IMR-90 (cell line): ENCODE measurements at regions not wholly inside any gene's neighbourhood (a gene's known extent, or its start where the extent isn't known, plus 50 kb on each side); places are given as distances from the start of the nearest gene placed in this dataset.

ENCODE experiments used
- ATAC-seq: fragments of 200-7000 bp; cut with Tn5 transposase; 2 replicates; pipeline ENCODE4 v1.9.1; 2020; ENCODE audit warnings: low read depth, mild to moderate bottlenecking, moderate library complexity
- BruUV-seq: library from RNA; stranded (reverse); fragments of 400-500 nt; replicated peaks from 2 replicates; lab custom pipeline; 2021; lab: Mats Ljungman, UMichigan
- CTCF ChIA-PET: fragments of 300-600 bp; formaldehyde crosslinking; extraction: SDS; loops from one replicate; lab custom pipeline; 2021; ENCODE audit warnings: antibody characterized with exemption; lab: Yijun Ruan, JAX
- POLR2A ChIA-PET: fragments of 300-600 bp; sonication (Branson Sonifier 250); formaldehyde crosslinking; loops from one replicate; lab custom pipeline; 2022; ENCODE audit warnings: antibody characterized with exemption; ENCODE audit not compliant: unreplicated experiment; lab: Charles Lee
- DNase-seq: peaks from one replicate; pipeline ENCODE4 v3.0.0; 2013
- H2AFZ ChIP-seq: replicated peaks from 2 replicates; pipeline ENCODE3; 2013; ENCODE audit warnings: low read length, mild to moderate bottlenecking; ENCODE audit not compliant: poor library complexity
- H2AK5ac ChIP-seq: 2 replicates; pipeline ENCODE4 v1.6.1; 2013; ENCODE audit warnings: low read depth, low read length, inconsistent platforms
- H2AK9ac ChIP-seq: replicated peaks from 2 replicates; pipeline ENCODE3; 2013; ENCODE audit warnings: mild to moderate bottlenecking, low read depth, low read length, moderate library complexity; ENCODE audit not compliant: poor library complexity
- H2BK120ac ChIP-seq: 2 replicates; pipeline ENCODE4 v1.6.1; 2013; ENCODE audit warnings: low read depth, low read length, inconsistent platforms
- H2BK15ac ChIP-seq: 3 replicates; pipeline ENCODE4 v1.6.1; 2013; ENCODE audit warnings: low read depth, low read length, inconsistent platforms
- H2BK20ac ChIP-seq: 2 replicates; pipeline ENCODE4 v1.6.1; 2013; ENCODE audit warnings: low read depth, mild to moderate bottlenecking, inconsistent platforms, low read length, moderate library complexity
- H2BK5ac ChIP-seq: 2 replicates; pipeline ENCODE4 v1.6.1; 2013; ENCODE audit warnings: mild to moderate bottlenecking, low read depth, low read length, inconsistent platforms; ENCODE audit not compliant: poor library complexity, severe bottlenecking
- H3K14ac ChIP-seq: replicated peaks from 2 replicates; pipeline ENCODE4 v1.6.1; 2013; ENCODE audit warnings: low read depth, low read length, inconsistent platforms
- H3K18ac ChIP-seq: 2 replicates; pipeline ENCODE4 v1.6.1; 2013; ENCODE audit warnings: low read depth, low read length, control low read depth
- H3K23ac ChIP-seq: 2 replicates; pipeline ENCODE4 v1.6.1; 2013; ENCODE audit warnings: low read depth, low read length, inconsistent platforms
- H3K27ac ChIP-seq: 2 replicates; pipeline ENCODE4 v1.5.1; 2013; ENCODE audit warnings: mild to moderate bottlenecking, control low read depth, low read length; ENCODE audit not compliant: insufficient read depth
- H3K27me3 ChIP-seq: 2 replicates; pipeline ENCODE4 v1.6.1; 2013; ENCODE audit warnings: low read length; ENCODE audit not compliant: control insufficient read depth, insufficient read depth
- H3K36me3 ChIP-seq: 2 replicates; pipeline ENCODE4 v1.6.1; 2013; ENCODE audit warnings: low read length, mixed read lengths; ENCODE audit not compliant: control insufficient read depth, insufficient read depth
- H3K4ac ChIP-seq: 2 replicates; pipeline ENCODE4 v1.6.1; 2013; ENCODE audit warnings: low read depth, low read length, inconsistent platforms
- H3K4me1 ChIP-seq: 2 replicates; pipeline ENCODE4 v1.6.1; 2013; ENCODE audit warnings: low read length, mixed read lengths; ENCODE audit not compliant: control insufficient read depth, insufficient read depth
- H3K4me2 ChIP-seq: 2 replicates; pipeline ENCODE4 v1.6.1; 2013; ENCODE audit warnings: low read depth, mild to moderate bottlenecking, control low read depth, low read length, moderate library complexity
- H3K4me3 ChIP-seq: 2 replicates; pipeline ENCODE4 v1.5.1; 2013; ENCODE audit warnings: low read depth, mild to moderate bottlenecking, control low read depth, low read length, moderate library complexity; ENCODE audit not compliant: insufficient read depth
- H3K56ac ChIP-seq: 2 replicates; pipeline ENCODE4 v1.6.1; 2013; ENCODE audit warnings: low read length, inconsistent platforms; ENCODE audit not compliant: insufficient read depth; ENCODE audit errors: extremely low read depth
- H3K79me1 ChIP-seq, 2 experiments: 2 replicates each; pipeline ENCODE4 v1.6.1; 2013; ENCODE audit warnings: low read length in 2 of 2, inconsistent platforms in 1 of 2, low read depth in 1 of 2
- H3K9ac ChIP-seq: 2 replicates; pipeline ENCODE4 v1.6.1; 2013; ENCODE audit warnings: low read depth, low read length, control low read depth
- H3K9me1 ChIP-seq: 2 replicates; pipeline ENCODE4 v1.6.1; 2013; ENCODE audit warnings: low read length, inconsistent platforms; ENCODE audit not compliant: insufficient read depth
- H3K9me3 ChIP-seq: 2 replicates; pipeline ENCODE4 v1.6.1; 2013; ENCODE audit warnings: low read length; ENCODE audit not compliant: control insufficient read depth, insufficient read depth
- H4K20me1 ChIP-seq: 2 replicates; pipeline ENCODE4 v1.6.1; 2013; ENCODE audit warnings: low read length, inconsistent platforms; ENCODE audit not compliant: insufficient read depth
- H4K5ac ChIP-seq: 2 replicates; pipeline ENCODE4 v1.6.1; 2013; ENCODE audit warnings: mild to moderate bottlenecking, low read depth, low read length, control low read depth
- H4K8ac ChIP-seq, 2 experiments: 2 replicates each; pipeline ENCODE4 v1.6.1; 2013; ENCODE audit warnings: low read depth in 2 of 2, low read length in 2 of 2, control low read depth in 1 of 2, inconsistent platforms in 1 of 2
- H4K91ac ChIP-seq: 2 replicates; pipeline ENCODE4 v1.6.1; 2013; ENCODE audit warnings: low read depth, low read length, inconsistent platforms; ENCODE audit not compliant: insufficient read depth
- BHLHE40 ChIP-seq: fragments of 150-350 bp; IDR thresholded peaks from 2 replicates; pipeline ENCODE4 v1.6.1; 2016; ENCODE audit warnings: mild to moderate bottlenecking, low read depth, low read length
- CEBPB ChIP-seq: IDR thresholded peaks from 2 replicates; pipeline ENCODE4 v1.6.1; 2012; ENCODE audit warnings: low read depth, low read length, improper control_type of control experiment
- CHD1 ChIP-seq: IDR thresholded peaks from 2 replicates; pipeline ENCODE4 v1.6.1; 2012; ENCODE audit warnings: low read depth, low read length, improper control_type of control experiment
- CTCF ChIP-seq: conservative IDR thresholded peaks from 2 replicates; pipeline ENCODE4 v1.5.1; 2012; ENCODE audit warnings: mild to moderate bottlenecking, low read depth, low read length, improper control_type of control experiment
- ELK1 ChIP-seq: fragments of 150-350 bp; IDR thresholded peaks from 2 replicates; pipeline ENCODE4 v1.6.1; 2016; ENCODE audit warnings: low read depth, mild to moderate bottlenecking, low read length, moderate library complexity, borderline replicate concordance
- FOS ChIP-seq: fragments of 150-350 bp; IDR thresholded peaks from 2 replicates; pipeline ENCODE4 v1.6.1; 2016; ENCODE audit warnings: low read depth, low read length
- MAFK ChIP-seq: IDR thresholded peaks from 2 replicates; pipeline ENCODE4 v1.6.1; 2012; ENCODE audit warnings: low read depth, low read length, improper control_type of control experiment
- NFE2L2 ChIP-seq: fragments of 150-350 bp; IDR thresholded peaks from 2 replicates; pipeline ENCODE4 v1.6.1; 2016; ENCODE audit warnings: low read depth, mild to moderate bottlenecking, low read length
- POLR2A ChIP-seq: IDR thresholded peaks from 2 replicates; pipeline ENCODE4 v1.6.1; 2012; ENCODE audit warnings: mild to moderate bottlenecking, low read depth, low read length
- RAD21 ChIP-seq: IDR thresholded peaks from 2 replicates; pipeline ENCODE4 v1.6.1; 2012; ENCODE audit warnings: low read length, improper control_type of control experiment
- RCOR1 ChIP-seq: IDR thresholded peaks from 2 replicates; pipeline ENCODE4 v1.6.1; 2012; ENCODE audit warnings: mild to moderate bottlenecking, low read length, improper control_type of control experiment; ENCODE audit not compliant: insufficient replicate concordance
- RFX5 ChIP-seq: IDR thresholded peaks from 2 replicates; pipeline ENCODE4 v1.8.0; 2012; ENCODE audit warnings: low read depth, mild to moderate bottlenecking, low read length, moderate library complexity
- SMC3 ChIP-seq: fragments of 150-350 bp; IDR thresholded peaks from 2 replicates; pipeline ENCODE4 v1.6.1; 2016; ENCODE audit warnings: low read depth, mild to moderate bottlenecking, antibody characterized with exemption, low read length, moderate library complexity
- USF2 ChIP-seq: fragments of 150-350 bp; IDR thresholded peaks from 2 replicates; pipeline ENCODE4 v1.6.1; 2017; ENCODE audit warnings: mild to moderate bottlenecking, antibody characterized with exemption, low read length, low read depth
- WGBS, 2 experiments: methylation state at CpG; one replicate each; pipeline versions ENCODE4 v1.1.5 to v1.1.7; 2013; ENCODE audit warnings: missing lambda C conversion rate in 2 of 2; ENCODE audit not compliant: insufficient read length in 1 of 2; ENCODE audit errors: extremely low coverage in 2 of 2; 5-methylcytosine and 5-hydroxymethylcytosine counted together
- dilution Hi-C: fragments of 300-500 bp; cut with HindIII; formaldehyde crosslinking; loops from one replicate; pipeline ENCODE4 v1.14.3; 2018; ENCODE audit warnings: low sequenced_read_pairs; ENCODE audit not compliant: unreplicated experiment
- in situ Hi-C: fragments of 300-500 bp; cut with MboI; formaldehyde crosslinking; loops from 3 replicates; pipeline ENCODE4 v1.14.3; 2019; ENCODE audit warnings: low sequenced_read_pairs, inconsistent platforms, mixed read lengths
- intact Hi-C: fragments of 100-400 bp; cut with micrococcal nuclease; formaldehyde crosslinking; loops from 2 replicates; pipeline ENCODE4 v1.10.0; 2022

- Histone ChIP-seq H2AK5ac (no peak overlapping the region), H3K4me1 (no peaks in the 10 kb centered on the region), H3K27ac (no peak overlapping the region), H3K79me1 (no peaks in the 10 kb centered on the region), H3K9me3 (peaks cover under 1% of the 10 kb centered on the region), H3K4me2 (no peak overlapping the region), H2AK9ac (no peak overlapping the region), H3K36me3 (no peaks in the 10 kb centered on the region), H3K4me3 (no peak overlapping the region), H3K14ac (no peak overlapping the region), H4K5ac (no peak overlapping the region), H4K91ac (no peak overlapping the region), H4K8ac (no peak overlapping the region), H2BK20ac (no peak overlapping the region), H3K27me3 (peaks cover 47% of the 10 kb centered on the region), H3K9me1 (no peaks in the 10 kb centered on the region), H3K56ac (no peak overlapping the region), H2BK15ac (no peak overlapping the region), H3K18ac (no peak overlapping the region), H4K20me1 (no peaks in the 10 kb centered on the region), H3K9ac (no peak overlapping the region), H2BK5ac (no peak overlapping the region), H3K23ac (no peak overlapping the region), H3K4ac (no peak overlapping the region), H2BK120ac (no peak overlapping the region), H2AFZ (no peak overlapping the region)
- intact Hi-C loops: no loop called here
- POLR2A ChIA-PET: no interaction called here
- CTCF ChIA-PET: no interaction called here
- DNase-seq: no peak
- in situ Hi-C loops: no loop called here
- 46% methylated on average over 10 of the region's 17 CpGs; no CpG with 5 or more reads in 1 of the 2 experiments for WGBS, 2 experiments
- TF ChIP-seq MAFK (no peak), RAD21 (no peak), POLR2A (no peak), RFX5 (no peak), SMC3 (no peak), CEBPB (no peak), NFE2L2 (no peak), ELK1 (no peak), RCOR1 (no peak), CHD1 (no peak), BHLHE40 (no peak), USF2 (no peak), FOS (no peak), CTCF (no peak)
- dilution Hi-C loops: no loop called here
- BruUV-seq: no TSS peak
- ATAC-seq: no peak
Measured at GRCh38 chr20:37463726-37464494, 57.1 kb upstream of the NNAT start.
